Pulmonary artery endothelial cell (primary cell): ENCODE measurements at regions not wholly inside any gene's neighbourhood (a gene's known extent, or its start where the extent isn't known, plus 50 kb on each side); places are given as distances from the start of the nearest gene placed in this dataset.

ENCODE experiments used
- DNase-seq: peaks from one replicate; pipeline ENCODE4 v3.0.0-alpha.2; 2011; ENCODE audit warnings: low read depth, low spot score

DNA sequence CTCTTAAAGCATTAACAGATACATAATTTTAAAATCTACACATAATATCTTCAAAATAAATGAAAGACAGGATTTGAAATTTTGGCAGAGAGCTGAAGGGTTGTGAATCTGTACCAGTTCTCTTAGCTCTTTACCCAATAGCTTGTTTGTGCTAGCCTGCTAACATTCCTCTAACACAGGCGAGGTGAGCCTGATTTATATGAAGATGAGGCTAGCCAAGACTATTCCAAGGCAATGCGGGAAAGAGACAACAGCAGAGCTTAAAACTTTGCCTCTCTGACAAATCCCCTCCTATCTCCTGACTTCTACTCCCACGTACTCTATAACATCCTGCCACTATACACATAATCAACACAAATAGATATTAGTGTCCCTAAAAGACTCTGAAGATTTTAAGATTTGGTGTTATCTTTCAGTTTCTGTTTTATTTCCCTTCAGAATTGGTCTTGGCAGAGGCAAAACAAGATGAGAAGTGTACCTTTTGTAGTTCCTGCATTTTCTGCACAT is 745.6 kb upstream of the ZNF608 start:
- DNase-seq: no peak

DNA sequence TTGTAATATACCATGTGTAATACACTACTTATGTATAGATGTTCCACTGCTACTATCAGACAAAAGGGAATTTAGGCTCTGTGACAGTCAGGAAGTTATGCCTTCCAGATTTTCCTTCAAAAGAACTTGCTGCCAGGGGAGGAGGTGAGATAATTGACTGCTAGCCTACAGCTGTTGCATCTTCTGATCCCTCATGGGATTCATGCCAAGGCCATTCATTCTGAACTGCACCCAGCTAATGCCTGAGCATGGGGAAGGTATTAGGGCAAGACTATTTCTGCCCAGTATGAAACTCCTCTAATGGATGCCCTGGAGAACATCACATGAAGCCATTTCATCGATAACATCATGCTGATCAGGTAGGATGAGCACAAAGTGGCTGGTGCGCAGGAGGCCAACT is 746.5 kb upstream of the ZNF608 start:
- no peak for DNase-seq

DNA sequence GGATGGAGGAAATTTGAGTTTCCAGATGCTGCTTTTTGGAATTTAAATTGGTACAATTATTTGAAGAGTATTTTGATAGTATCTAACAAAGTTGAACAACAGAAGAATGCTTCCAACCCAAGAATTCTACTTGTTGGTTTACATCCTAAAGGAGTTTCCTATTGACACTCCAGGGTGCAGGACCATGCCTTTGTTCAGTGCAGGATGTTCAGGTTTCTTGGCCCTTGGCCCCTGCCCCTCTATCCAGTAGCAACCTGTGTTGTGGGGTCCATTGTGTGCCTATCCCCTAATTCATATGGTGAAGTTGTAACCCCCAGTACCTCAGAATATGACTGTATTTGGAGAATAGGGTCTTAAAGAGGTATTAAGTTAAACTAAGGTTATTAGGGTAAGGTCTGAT is 750.0 kb upstream of the ZNF608 start:
- DNase-seq: no peak

DNA sequence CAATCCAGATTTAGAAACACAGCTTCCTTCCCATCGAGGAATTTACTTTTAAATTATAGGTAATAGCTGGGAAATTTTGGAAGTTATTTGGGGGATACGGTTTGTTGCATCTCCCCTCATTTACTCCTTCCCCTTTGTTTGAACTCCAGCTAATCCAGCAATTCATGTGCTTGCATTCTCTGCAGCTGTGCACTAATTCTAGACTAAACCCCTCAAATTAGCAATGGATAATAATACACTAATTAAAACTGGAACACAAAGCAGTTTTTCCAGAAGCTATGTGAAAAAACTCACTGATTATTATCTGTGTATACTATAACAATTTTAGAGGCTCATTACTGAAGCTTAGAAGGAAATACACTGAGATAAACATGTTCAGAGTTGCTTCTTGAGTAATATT is 751.2 kb upstream of the ZNF608 start:
- no peak for DNase-seq

- no peak for DNase-seq
Observed at GRCh38 chr5:125499636-125500332, 753.3 kb upstream of the ZNF608 start.

DNA sequence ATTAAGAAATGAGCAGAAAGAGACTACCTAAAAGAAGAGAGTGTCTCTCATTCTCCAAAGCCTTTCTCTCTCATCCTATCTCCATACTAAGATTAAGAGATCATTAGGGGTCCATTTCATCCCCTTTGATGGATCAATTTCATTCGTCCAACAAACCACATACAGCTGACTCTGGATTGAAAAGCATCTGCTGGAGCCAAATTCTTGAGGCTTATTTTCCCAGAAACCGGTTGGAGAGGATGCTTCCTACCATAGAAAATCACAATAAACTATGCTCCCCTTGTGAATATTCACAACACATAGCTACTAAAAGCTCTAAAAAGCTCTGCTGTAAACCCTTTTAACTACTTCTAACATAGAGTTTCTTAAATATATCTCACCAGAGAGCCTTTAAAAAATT is 755.0 kb upstream of the ZNF608 start:
- DNase-seq: no peak

GRCh38 chr5:125503946-125504345 is 757.5 kb upstream of the ZNF608 start:
- DNase-seq: no peak

- no peak for DNase-seq
Observed at GRCh38 chr5:125505115-125505514, 758.7 kb upstream of the ZNF608 start.

DNA sequence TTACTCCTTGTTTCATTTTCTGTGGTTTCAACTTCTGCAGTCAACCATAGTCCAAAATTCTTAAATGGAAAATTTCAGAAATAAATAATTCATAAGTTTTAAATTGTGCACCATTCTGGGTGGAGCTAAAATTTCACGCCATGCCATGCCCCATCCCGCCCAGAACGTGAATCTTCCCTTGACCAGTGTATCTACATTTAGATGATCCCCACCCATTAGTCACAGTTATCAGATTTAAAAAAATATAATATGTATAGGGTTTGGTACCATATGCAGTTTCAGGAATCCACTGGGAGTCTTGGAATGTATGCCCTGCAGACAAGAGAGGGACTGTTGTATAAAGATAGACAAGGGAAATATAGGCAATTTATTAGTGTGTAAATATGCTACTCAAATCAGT is 759.7 kb upstream of the ZNF608 start:
- DNase-seq: no peak

DNA sequence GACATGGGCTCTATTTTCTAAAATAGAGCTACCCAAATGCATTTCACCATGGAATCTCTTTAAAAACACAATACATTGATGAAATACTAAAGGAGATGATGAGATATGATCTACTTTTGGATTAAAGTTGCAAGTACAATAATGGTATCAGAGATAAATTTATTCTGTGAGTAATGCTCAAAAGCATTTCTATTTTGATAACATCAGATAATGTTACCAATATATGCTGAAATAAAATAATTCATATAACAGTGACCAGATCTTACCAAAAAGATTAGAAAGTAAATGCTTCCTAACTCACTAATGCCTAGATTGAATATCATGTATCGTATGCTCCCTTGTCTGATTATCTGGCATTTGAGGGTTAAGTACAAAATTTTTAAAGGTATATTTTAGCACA is 761.8 kb upstream of the ZNF608 start:
- no peak for DNase-seq

DNA sequence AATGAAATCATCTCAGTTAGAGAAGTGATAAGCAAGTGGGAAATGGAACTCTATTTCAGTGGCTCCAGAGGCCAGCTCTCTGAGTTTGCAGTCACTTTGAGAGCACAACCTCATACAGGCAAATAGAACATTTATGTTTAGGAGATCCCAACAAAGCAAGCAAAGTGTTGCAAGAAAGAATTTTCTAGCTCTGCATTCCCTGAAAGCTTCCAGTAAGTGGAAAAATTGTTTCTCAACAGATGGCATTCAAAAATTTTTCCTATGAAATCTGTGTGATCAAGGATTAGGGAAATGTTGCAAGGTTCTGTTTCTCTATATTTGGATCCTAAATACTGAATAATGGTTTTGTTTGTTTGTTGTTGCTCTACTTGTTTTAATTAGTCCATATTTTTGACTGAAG is 764.2 kb upstream of the ZNF608 start:
- DNase-seq: no peak

- DNase-seq: no peak
Observed at GRCh38 chr5:125517973-125518550, 771.6 kb upstream of the ZNF608 start.

DNA sequence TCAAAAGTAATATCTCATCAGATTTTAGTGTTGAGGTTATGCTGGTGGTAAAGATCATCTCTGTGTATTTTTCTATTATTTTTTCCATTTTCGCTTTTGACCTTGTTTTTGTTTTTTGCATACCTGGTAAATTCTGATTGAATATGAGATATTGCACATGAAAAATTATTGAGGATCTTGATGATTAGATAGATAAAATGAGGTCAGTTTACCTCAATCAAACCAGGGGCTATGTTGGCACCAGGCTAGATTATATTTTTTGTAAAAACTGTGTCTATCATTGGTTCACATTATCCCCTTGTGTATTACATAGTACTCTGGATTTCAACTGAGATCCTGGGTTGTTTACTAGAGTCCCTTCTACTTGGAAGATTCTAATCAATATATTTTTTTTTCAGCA is 774.9 kb upstream of the ZNF608 start:
- no peak for DNase-seq

DNA sequence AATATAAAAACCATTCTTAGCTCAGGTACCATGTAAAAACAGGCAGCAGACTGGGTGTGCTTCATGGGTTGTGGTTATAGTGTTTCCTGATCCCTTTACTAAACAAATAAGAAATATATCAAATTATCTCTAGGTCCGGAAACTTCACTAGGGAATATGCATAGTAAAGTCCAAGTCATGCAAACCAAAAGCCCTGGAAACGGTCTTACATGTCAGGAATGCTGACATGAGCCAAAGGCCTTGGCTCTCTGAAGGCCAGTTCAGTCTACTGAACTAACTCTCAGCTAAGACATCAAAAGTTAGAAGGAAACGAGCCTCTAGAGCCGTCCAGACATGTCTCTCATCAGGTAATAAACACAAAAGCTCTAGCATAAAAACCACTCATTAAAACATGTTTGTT is 778.9 kb upstream of the ZNF608 start:
- no peak for DNase-seq

GRCh38 chr5:125526966-125527365 is 780.5 kb upstream of the ZNF608 start:
- no peak for DNase-seq

DNA sequence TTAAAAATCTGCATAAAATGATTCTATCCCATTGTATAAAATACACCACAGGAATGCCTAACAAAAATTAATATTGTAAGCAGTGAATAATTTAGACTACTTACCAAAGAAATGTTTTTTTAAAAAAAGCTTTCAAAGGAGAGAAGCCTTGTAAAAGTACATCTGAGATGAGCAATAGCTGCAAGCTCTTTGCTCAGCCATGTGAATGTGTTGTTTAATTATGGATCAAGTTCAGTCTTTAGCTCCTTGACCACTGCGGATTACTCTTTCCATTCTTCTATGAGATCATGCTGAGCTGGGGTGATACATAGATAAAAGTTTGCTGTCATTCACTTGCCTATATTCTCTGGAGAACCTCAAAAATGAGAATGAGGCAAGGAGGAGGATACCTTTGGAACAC is 782.4 kb upstream of the ZNF608 start:
- no peak for DNase-seq

DNA sequence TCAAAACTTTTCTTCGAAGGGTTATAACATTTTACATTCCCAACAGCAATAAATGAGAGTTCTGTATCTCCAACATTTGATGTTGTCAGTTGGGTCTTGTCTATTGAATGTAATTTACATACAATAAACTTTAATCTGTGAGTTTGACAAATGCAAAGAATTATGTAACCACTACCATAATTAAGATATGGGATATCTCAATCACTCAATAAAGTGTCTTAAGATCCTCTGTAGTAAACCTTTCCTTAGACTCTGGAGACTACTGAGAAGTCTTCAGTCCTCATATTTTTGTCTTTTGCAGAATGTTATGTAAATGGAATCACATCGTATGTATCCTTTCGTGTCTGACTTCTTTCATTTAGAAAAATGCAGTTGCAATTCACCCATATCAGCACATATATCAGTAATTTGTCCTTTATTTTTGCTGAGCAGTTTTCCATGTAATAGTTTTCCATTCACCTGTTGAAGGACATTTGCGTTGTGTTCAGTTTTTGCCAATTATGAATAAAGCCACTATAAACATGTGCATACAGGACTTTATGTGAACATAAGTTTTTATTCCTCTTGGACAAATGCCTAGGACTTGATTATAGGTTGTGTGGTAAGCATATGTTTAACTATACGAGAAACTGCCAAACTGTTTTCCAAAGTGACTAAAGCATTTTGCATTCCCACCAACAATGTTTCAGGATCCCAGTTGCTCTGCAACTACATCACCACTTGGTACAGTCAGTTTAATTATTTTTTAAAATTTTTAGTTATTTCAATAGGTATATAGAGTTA is 784.6 kb upstream of the ZNF608 start:
- DNase-seq: no peak

GRCh38 chr5:125536095-125536494 is 789.7 kb upstream of the ZNF608 start:
- no peak for DNase-seq

GRCh38 chr5:125536582-125536981 is 790.1 kb upstream of the ZNF608 start:
- no peak for DNase-seq

GRCh38 chr5:125537661-125538060 is 791.2 kb upstream of the ZNF608 start:
- no peak for DNase-seq

GRCh38 chr5:125538469-125538868 is 792.0 kb upstream of the ZNF608 start:
- no peak for DNase-seq

GRCh38 chr5:125541085-125541484 is 794.6 kb upstream of the ZNF608 start:
- DNase-seq: no peak
